HEK293 (cell line): ENCODE measurements at regions not wholly inside any gene's neighbourhood (a gene's known extent, or its start where the extent isn't known, plus 50 kb on each side); places are given as distances from the start of the nearest gene placed in this dataset.

Experiments
- ELK4 ChIP-seq: IDR thresholded peaks from 2 replicates; pipeline ENCODE4 v1.6.1; 2011; ENCODE audit warnings: mild to moderate bottlenecking, low read depth, low read length, borderline replicate concordance
- KLF9 ChIP-seq: fragments of 450-650 bp; formaldehyde crosslinking; IDR thresholded peaks from 2 replicates; pipeline ENCODE4 v1.5.1; 2016; ENCODE audit warnings: missing biosample characterization, missing genetic modification characterization, low read depth
- WT1 ChIP-seq: fragments of 450-650 bp; formaldehyde crosslinking; IDR thresholded peaks from 2 replicates; pipeline ENCODE4 v1.5.1; 2016; ENCODE audit warnings: missing biosample characterization, missing genetic modification characterization
- ZBTB48 ChIP-seq: fragments of 450-650 bp; formaldehyde crosslinking; IDR thresholded peaks from 2 replicates; pipeline ENCODE4 v1.5.1; 2016; ENCODE audit warnings: missing biosample characterization, missing genetic modification characterization
- ZBTB8A ChIP-seq: fragments of 450-650 bp; formaldehyde crosslinking; IDR thresholded peaks from 2 replicates; pipeline ENCODE4 v1.5.1; 2016; ENCODE audit warnings: missing biosample characterization, missing genetic modification characterization
- ZNF10 ChIP-seq: fragments of 450-650 bp; formaldehyde crosslinking; IDR thresholded peaks from 2 replicates; pipeline ENCODE4 v1.5.1; 2017; ENCODE audit warnings: missing biosample characterization, missing genetic modification characterization
- ZNF239 ChIP-seq: fragments of 450-650 bp; formaldehyde crosslinking; IDR thresholded peaks from 2 replicates; pipeline ENCODE4 v1.5.1; 2016; ENCODE audit warnings: missing biosample characterization, missing genetic modification characterization
- ZNF24 ChIP-seq: fragments of 450-650 bp; formaldehyde crosslinking; IDR thresholded peaks from 2 replicates; pipeline ENCODE4 v1.5.1; 2016; ENCODE audit warnings: missing biosample characterization, missing genetic modification characterization
- ZNF501 ChIP-seq: fragments of 450-650 bp; formaldehyde crosslinking; IDR thresholded peaks from 2 replicates; pipeline ENCODE4 v1.5.1; 2016; ENCODE audit warnings: missing biosample characterization, missing genetic modification characterization
- ZNF561 ChIP-seq: fragments of 450-650 bp; IDR thresholded peaks from 2 replicates; pipeline ENCODE4 v1.5.1; 2018; ENCODE audit warnings: missing biosample characterization, missing genetic modification characterization, borderline replicate concordance
- ZNF677 ChIP-seq: fragments of 450-650 bp; IDR thresholded peaks from 2 replicates; pipeline ENCODE4 v1.5.0; 2018; ENCODE audit warnings: missing biosample characterization, mild to moderate bottlenecking, missing genetic modification characterization, moderate library complexity
- ZNF785 ChIP-seq: fragments of 450-650 bp; formaldehyde crosslinking; IDR thresholded peaks from 2 replicates; pipeline ENCODE4 v1.5.1; 2016; ENCODE audit warnings: missing biosample characterization, missing genetic modification characterization
- TF ChIP-seq, protein P1 (sequence below): fragments of 450-650 bp; formaldehyde crosslinking; IDR thresholded peaks from 2 replicates; pipeline ENCODE4 v1.5.1; 2016; ENCODE audit warnings: missing biosample characterization, missing genetic modification characterization
- TF ChIP-seq, protein P2 (sequence below): fragments of 450-650 bp; formaldehyde crosslinking; IDR thresholded peaks from 2 replicates; pipeline ENCODE4 v1.5.1; 2016; ENCODE audit warnings: missing biosample characterization, missing genetic modification characterization

DNA sequence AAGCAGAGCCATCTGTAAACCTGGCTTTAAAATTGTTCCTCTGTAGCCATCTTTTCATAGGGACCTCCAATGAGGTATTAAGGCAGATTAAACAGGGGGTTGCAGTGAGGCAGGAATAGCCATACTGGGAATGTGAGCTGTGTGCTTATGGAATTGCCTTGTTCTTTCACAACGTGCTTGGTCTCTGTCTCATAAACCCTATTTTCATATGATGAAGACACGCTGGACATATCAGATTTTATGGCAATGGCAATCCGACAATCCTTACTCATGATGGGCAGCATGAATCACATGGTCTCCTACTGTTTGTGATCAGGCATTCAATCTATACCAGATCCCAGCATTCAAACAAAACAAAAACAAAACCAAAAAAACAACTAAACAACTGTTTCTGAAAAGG is 418.9 kb upstream of the NRP1 start:
- TF ChIP-seq KLF9 (tag by site-specific recombination) (no peak), ZBTB48 (no peak), ELK4 (no peak), ZNF10 (tag by site-specific recombination) (no peak), ZNF677 (no peak), ZNF239 (tag by site-specific recombination) (no peak), ZBTB8A (tag by site-specific recombination) (no peak), ZNF24 (tag by site-specific recombination) (no peak), ZNF785 (no peak), ZNF561 (no peak), WT1 (tag by site-specific recombination) (no peak), ZNF501 (tag by site-specific recombination) (no peak)
- TF ChIP-seq, protein P1, sequence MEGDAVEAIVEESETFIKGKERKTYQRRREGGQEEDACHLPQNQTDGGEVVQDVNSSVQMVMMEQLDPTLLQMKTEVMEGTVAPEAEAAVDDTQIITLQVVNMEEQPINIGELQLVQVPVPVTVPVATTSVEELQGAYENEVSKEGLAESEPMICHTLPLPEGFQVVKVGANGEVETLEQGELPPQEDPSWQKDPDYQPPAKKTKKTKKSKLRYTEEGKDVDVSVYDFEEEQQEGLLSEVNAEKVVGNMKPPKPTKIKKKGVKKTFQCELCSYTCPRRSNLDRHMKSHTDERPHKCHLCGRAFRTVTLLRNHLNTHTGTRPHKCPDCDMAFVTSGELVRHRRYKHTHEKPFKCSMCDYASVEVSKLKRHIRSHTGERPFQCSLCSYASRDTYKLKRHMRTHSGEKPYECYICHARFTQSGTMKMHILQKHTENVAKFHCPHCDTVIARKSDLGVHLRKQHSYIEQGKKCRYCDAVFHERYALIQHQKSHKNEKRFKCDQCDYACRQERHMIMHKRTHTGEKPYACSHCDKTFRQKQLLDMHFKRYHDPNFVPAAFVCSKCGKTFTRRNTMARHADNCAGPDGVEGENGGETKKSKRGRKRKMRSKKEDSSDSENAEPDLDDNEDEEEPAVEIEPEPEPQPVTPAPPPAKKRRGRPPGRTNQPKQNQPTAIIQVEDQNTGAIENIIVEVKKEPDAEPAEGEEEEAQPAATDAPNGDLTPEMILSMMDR, result no peak
- TF ChIP-seq, protein P2, sequence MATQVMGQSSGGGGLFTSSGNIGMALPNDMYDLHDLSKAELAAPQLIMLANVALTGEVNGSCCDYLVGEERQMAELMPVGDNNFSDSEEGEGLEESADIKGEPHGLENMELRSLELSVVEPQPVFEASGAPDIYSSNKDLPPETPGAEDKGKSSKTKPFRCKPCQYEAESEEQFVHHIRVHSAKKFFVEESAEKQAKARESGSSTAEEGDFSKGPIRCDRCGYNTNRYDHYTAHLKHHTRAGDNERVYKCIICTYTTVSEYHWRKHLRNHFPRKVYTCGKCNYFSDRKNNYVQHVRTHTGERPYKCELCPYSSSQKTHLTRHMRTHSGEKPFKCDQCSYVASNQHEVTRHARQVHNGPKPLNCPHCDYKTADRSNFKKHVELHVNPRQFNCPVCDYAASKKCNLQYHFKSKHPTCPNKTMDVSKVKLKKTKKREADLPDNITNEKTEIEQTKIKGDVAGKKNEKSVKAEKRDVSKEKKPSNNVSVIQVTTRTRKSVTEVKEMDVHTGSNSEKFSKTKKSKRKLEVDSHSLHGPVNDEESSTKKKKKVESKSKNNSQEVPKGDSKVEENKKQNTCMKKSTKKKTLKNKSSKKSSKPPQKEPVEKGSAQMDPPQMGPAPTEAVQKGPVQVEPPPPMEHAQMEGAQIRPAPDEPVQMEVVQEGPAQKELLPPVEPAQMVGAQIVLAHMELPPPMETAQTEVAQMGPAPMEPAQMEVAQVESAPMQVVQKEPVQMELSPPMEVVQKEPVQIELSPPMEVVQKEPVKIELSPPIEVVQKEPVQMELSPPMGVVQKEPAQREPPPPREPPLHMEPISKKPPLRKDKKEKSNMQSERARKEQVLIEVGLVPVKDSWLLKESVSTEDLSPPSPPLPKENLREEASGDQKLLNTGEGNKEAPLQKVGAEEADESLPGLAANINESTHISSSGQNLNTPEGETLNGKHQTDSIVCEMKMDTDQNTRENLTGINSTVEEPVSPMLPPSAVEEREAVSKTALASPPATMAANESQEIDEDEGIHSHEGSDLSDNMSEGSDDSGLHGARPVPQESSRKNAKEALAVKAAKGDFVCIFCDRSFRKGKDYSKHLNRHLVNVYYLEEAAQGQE (tag by site-specific recombination), result no peak
